ENCODE measurements at regions not wholly inside any gene's neighbourhood (a gene's known extent, or its start where the extent isn't known, plus 50 kb on each side); places are given as distances from the start of the nearest gene placed in this dataset.

GRCh38 chr14:104344818-104345620 is 206.6 kb downstream of the KIF26A start:
- DNase-seq = no peak

GRCh38 chr14:104345621-104346462 is 207.5 kb downstream of the KIF26A start:
- DNase-seq = no peak

GRCh38 chr14:104346608-104347007 is 208.2 kb downstream of the KIF26A start:
- no peak for DNase-seq

- DNase-seq = no peak
Observed at GRCh38 chr14:104348741-104349140, 210.4 kb downstream of the KIF26A start.

GRCh38 chr14:104349950-104350349 is 211.6 kb downstream of the KIF26A start:
- DNase-seq = no peak

GRCh38 chr14:104350463-104351185 is 212.2 kb downstream of the KIF26A start:
- no peak for DNase-seq

GRCh38 chr14:104351849-104352492 is 213.6 kb downstream of the KIF26A start:
- no peak for DNase-seq

GRCh38 chr14:104352493-104353220 is 214.3 kb downstream of the KIF26A start:
- no peak for DNase-seq

GRCh38 chr14:104353221-104353920 is 215.0 kb downstream of the KIF26A start:
- no peak for DNase-seq

- no peak for DNase-seq
Observed at GRCh38 chr14:104353921-104354701, 215.7 kb downstream of the KIF26A start.

GRCh38 chr14:104355101-104356019 is 217.0 kb downstream of the KIF26A start:
- DNase-seq = no peak

- no peak for DNase-seq
Observed at GRCh38 chr14:104356020-104356737, 217.8 kb downstream of the KIF26A start.

- DNase-seq = no peak
Observed at GRCh38 chr14:104356738-104357688, 218.6 kb downstream of the KIF26A start.

GRCh38 chr14:104357689-104358527 is 219.5 kb downstream of the KIF26A start:
- DNase-seq = no peak

GRCh38 chr14:104358528-104359300 is 220.3 kb downstream of the KIF26A start:
- DNase-seq = no peak
